GM12878 (cell line): ENCODE measurements at regions not wholly inside any gene's neighbourhood (a gene's known extent, or its start where the extent isn't known, plus 50 kb on each side); places are given as distances from the start of the nearest gene placed in this dataset.

ENCODE experiments used
- BRCA1 ChIP-seq: IDR thresholded peaks from 2 replicates; pipeline ENCODE4 v1.6.1; 2011; ENCODE audit warnings: low read depth, low read length, improper control_type of control experiment
- ELK1 ChIP-seq: IDR thresholded peaks from 2 replicates; pipeline ENCODE4 v1.6.1; 2012; ENCODE audit warnings: low read depth, low read length, improper control_type of control experiment
- FOXM1 ChIP-seq: IDR thresholded peaks from 2 replicates; pipeline ENCODE4 v1.6.1; 2012; ENCODE audit warnings: low read depth, mild to moderate bottlenecking, inconsistent platforms, low read length, moderate library complexity
- REST ChIP-seq: IDR thresholded peaks from 2 replicates; pipeline ENCODE4 v1.6.1; 2012; ENCODE audit warnings: mild to moderate bottlenecking, low read depth, low read length
- SKIL ChIP-seq: fragments of 450-650 bp; IDR thresholded peaks from 2 replicates; pipeline ENCODE4 v1.6.1; 2017; ENCODE audit warnings: mild to moderate bottlenecking, low read depth, inconsistent platforms; ENCODE audit not compliant: poor library complexity, severe bottlenecking
- SRF ChIP-seq, 2 experiments: IDR thresholded peaks; 2 replicates each; pipeline ENCODE4 v1.6.1; 2011; ENCODE audit warnings: low read depth in 2 of 2, low read length in 2 of 2, mild to moderate bottlenecking in 1 of 2, moderate library complexity in 1 of 2
- ZBED1 ChIP-seq: IDR thresholded peaks from 2 replicates; pipeline ENCODE4 v1.6.1; 2016; ENCODE audit warnings: borderline replicate concordance
- ZBTB33 ChIP-seq: fragments of 450-650 bp; IDR thresholded peaks from 2 replicates; pipeline ENCODE4 v1.6.1; 2017; ENCODE audit warnings: mild to moderate bottlenecking

- TF ChIP-seq REST (no peak), SKIL (no peak), FOXM1 (no peak), BRCA1 (no peak), ZBED1 (no peak), ELK1 (no peak), SRF (IDR thresholded peaks at IDR 0.05; ENCODE audit: low read depth in 2 of 2, low read length in 2 of 2) (no peak), ZBTB33 (no peak)
Measured at GRCh38 chr1:8211251-8211882, 106.5 kb upstream of the SLC45A1 start (continued).
